PC-3 (cell line): ENCODE measurements at regions not wholly inside any gene's neighbourhood (a gene's known extent, or its start where the extent isn't known, plus 50 kb on each side); places are given as distances from the start of the nearest gene placed in this dataset.

Experiments
- ATAC-seq: fragments of 200-7000 bp; cut with Tn5 transposase; 2 replicates; pipeline ENCODE4 v1.9.1; 2020; ENCODE audit warnings: mild to moderate bottlenecking, moderate library complexity
- BruUV-seq: library from RNA; stranded (reverse); fragments of 400-500 nt; replicated peaks from 2 replicates; lab custom pipeline; 2021; lab: Mats Ljungman, UMichigan
- CTCF ChIA-PET: fragments of 300-600 bp; sonication (Branson Sonifier 250); formaldehyde crosslinking; loops from one replicate; lab custom pipeline; 2022; ENCODE audit warnings: antibody characterized with exemption; lab: Charles Lee
- POLR2A ChIA-PET: fragments of 300-600 bp; sonication (Branson Sonifier 250); formaldehyde crosslinking; loops from one replicate; lab custom pipeline; 2022; ENCODE audit warnings: antibody characterized with exemption; ENCODE audit not compliant: unreplicated experiment; lab: Charles Lee
- DNase-seq: peaks from one replicate; pipeline ENCODE4 v3.0.0-alpha.2; 2015
- H2AFZ ChIP-seq: fragments of 300-600 bp; sonication (generic); 2 replicates; pipeline ENCODE4 v1.6.0; 2016; ENCODE audit warnings: antibody characterized with exemption, low read length
- H3F3A ChIP-seq: fragments of 300-600 bp; sonication (generic); one replicate; pipeline ENCODE4 v1.6.0; 2017; ENCODE audit warnings: antibody characterized with exemption, low read length, control low read depth, mild to moderate bottlenecking; ENCODE audit not compliant: unreplicated experiment
- H3K27ac ChIP-seq: fragments of 300-600 bp; sonication (generic); 2 replicates; pipeline ENCODE4 v1.5.1; 2016; ENCODE audit warnings: mild to moderate bottlenecking, low read length
- H3K27me3 ChIP-seq: fragments of 300-600 bp; sonication (generic); 2 replicates; pipeline ENCODE4 v1.6.1; 2016; ENCODE audit warnings: low read length, mixed read lengths
- H3K36me3 ChIP-seq: fragments of 300-600 bp; sonication (generic); 2 replicates; pipeline ENCODE4 v1.6.1; 2016; ENCODE audit warnings: low read depth, mixed run types, low read length, mixed read lengths
- H3K4me1 ChIP-seq: fragments of 300-600 bp; sonication (generic); 2 replicates; pipeline ENCODE4 v1.5.1; 2016; ENCODE audit warnings: low read length; ENCODE audit not compliant: insufficient read depth
- H3K4me2 ChIP-seq: fragments of 300-600 bp; sonication (generic); 2 replicates; pipeline ENCODE4 v1.6.0; 2016; ENCODE audit warnings: low read length
- H3K4me3 ChIP-seq: fragments of 300-600 bp; sonication (generic); 2 replicates; pipeline ENCODE4 v1.5.1; 2016; ENCODE audit warnings: mild to moderate bottlenecking, low read length, mixed read lengths
- H3K79me2 ChIP-seq: fragments of 300-600 bp; sonication (generic); 2 replicates; pipeline ENCODE4 v1.6.1; 2017; ENCODE audit warnings: low read length, mixed read lengths
- H3K9ac ChIP-seq: fragments of 300-600 bp; sonication (generic); 2 replicates; pipeline ENCODE4 v1.6.0; 2016; ENCODE audit warnings: mild to moderate bottlenecking, low read length
- H3K9me2 ChIP-seq: fragments of 300-600 bp; sonication (generic); replicated peaks from 2 replicates; pipeline ENCODE4 v1.6.1; 2016; ENCODE audit warnings: mixed run types, low read length, mixed read lengths
- H3K9me3 ChIP-seq: fragments of 300-600 bp; sonication (generic); 2 replicates; pipeline ENCODE4 v1.6.1; 2016; ENCODE audit warnings: low read length, mixed read lengths
- H4K20me1 ChIP-seq: fragments of 300-600 bp; sonication (generic); 2 replicates; pipeline ENCODE4 v1.6.1; 2016; ENCODE audit warnings: low read length, mixed read lengths
- CTCF ChIP-seq: fragments of 300-600 bp; sonication (generic); conservative IDR thresholded peaks from 2 replicates; pipeline ENCODE4 v1.5.1; 2017; ENCODE audit warnings: antibody characterized with exemption, low read depth, mild to moderate bottlenecking, low read length
- EZH2 ChIP-seq: fragments of 300-600 bp; sonication (generic); IDR thresholded peaks from one replicate; pipeline ENCODE4 v1.6.1; 2017; ENCODE audit warnings: antibody characterized with exemption, mild to moderate bottlenecking, low read length; ENCODE audit not compliant: unreplicated experiment
- EZH2phosphoT487 ChIP-seq: fragments of 300-600 bp; sonication (generic); IDR thresholded peaks from 2 replicates; pipeline ENCODE4 v1.6.1; 2018; ENCODE audit warnings: mild to moderate bottlenecking, antibody characterized with exemption, low read length, borderline replicate concordance
- intact Hi-C: fragments of 100-400 bp; cut with micrococcal nuclease; formaldehyde crosslinking; loops from 2 replicates; pipeline ENCODE4 v1.9.0; 2023

DNA sequence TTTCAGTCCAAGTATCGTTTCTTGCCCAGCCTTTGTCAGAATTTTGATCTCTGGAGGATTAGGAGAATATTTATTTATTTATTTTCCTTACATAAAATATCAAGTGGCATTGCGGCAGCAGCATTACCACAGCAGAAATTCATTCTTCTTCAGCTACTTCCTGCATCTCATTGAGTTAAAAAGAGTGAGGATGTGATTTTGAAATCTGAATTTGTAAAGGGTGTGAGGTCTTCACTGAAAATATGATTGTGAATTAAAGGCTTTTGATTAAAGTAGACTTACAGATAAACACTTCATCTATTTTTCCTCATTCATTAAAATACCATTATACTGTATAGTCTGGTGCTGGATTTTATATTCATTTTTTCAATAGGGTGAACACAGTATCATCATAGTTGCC lies 328.4 kb downstream of the PRL start:
- Histone ChIP-seq H3K9ac (no peak overlapping the region), H3K36me3 (no peaks in the 10 kb centered on the region), H3K4me1 (no peaks in the 10 kb centered on the region; the same call in 1 of the 2 replicates), H3K79me2 (no peaks in the 10 kb centered on the region), H3K9me3 (no peaks in the 10 kb centered on the region), H3K4me2 (no peak overlapping the region), H3K9me2 (no peaks in the 10 kb centered on the region), H4K20me1 (no peaks in the 10 kb centered on the region), H3F3A (no peaks in the 10 kb centered on the region), H3K4me3 (no peak overlapping the region), H2AFZ (no peak overlapping the region), H3K27me3 (no peaks in the 10 kb centered on the region), H3K27ac (no peak overlapping the region)
- CTCF ChIA-PET, result no interaction called here
- TF ChIP-seq EZH2phosphoT487 (no peak), EZH2 (no peak), CTCF (no peak)
- DNase-seq (no peak), ATAC-seq (no peak)
- no TSS peak for BruUV-seq
- POLR2A ChIA-PET, result no interaction called here
- intact Hi-C loops, result no loop called here

GRCh38 chr6:21969192-21969591 lies 327.6 kb downstream of the PRL start:
- DNase-seq, result no peak
- ATAC-seq, result no peak
- no TSS peak for BruUV-seq
- no peak for TF ChIP-seq EZH2
- no peak for TF ChIP-seq EZH2phosphoT487
- TF ChIP-seq CTCF, result no peak
- intact Hi-C loops, result no loop called here
- Histone ChIP-seq H3K9me2 (no peaks in the 10 kb centered on the region), H3K36me3 (no peaks in the 10 kb centered on the region), H3K9ac (no peak overlapping the region), H3K4me2 (no peak overlapping the region), H3F3A (no peaks in the 10 kb centered on the region), H4K20me1 (no peaks in the 10 kb centered on the region), H2AFZ (no peak overlapping the region), H3K79me2 (no peaks in the 10 kb centered on the region), H3K27me3 (no peaks in the 10 kb centered on the region), H3K27ac (no peak overlapping the region), H3K4me3 (no peak overlapping the region), H3K4me1 (no peaks in the 10 kb centered on the region; the same call in 1 of the 2 replicates), H3K9me3 (no peaks in the 10 kb centered on the region)
- ChIA-PET POLR2A (no interaction called here), CTCF (no interaction called here)

GRCh38 chr6:21970569-21971300 lies 326.1 kb downstream of the PRL start:
- DNase-seq, result no peak
- Histone ChIP-seq H3K27ac (no peak overlapping the region), H3K9ac (no peak overlapping the region), H3K4me3 (no peak overlapping the region), H3K27me3 (no peaks in the 10 kb centered on the region), H3F3A (no peaks in the 10 kb centered on the region), H3K9me3 (no peaks in the 10 kb centered on the region), H3K36me3 (no peaks in the 10 kb centered on the region), H3K4me2 (no peak overlapping the region), H3K4me1 (no peaks in the 10 kb centered on the region; the same call in 1 of the 2 replicates), H2AFZ (no peak overlapping the region), H3K79me2 (no peaks in the 10 kb centered on the region), H3K9me2 (no peaks in the 10 kb centered on the region), H4K20me1 (no peaks in the 10 kb centered on the region)
- intact Hi-C loops, result no loop called here
- ATAC-seq, result no peak
- no peak for TF ChIP-seq EZH2phosphoT487
- TF ChIP-seq EZH2, result no peak
- no peak for TF ChIP-seq CTCF
- ChIA-PET POLR2A (no interaction called here), CTCF (no interaction called here)
- no TSS peak for BruUV-seq
